ENCODE measurements at regions not wholly inside any gene's neighbourhood (a gene's known extent, or its start where the extent isn't known, plus 50 kb on each side); places are given as distances from the start of the nearest gene placed in this dataset.

GRCh38 chr9:120018037-120018436 lies 561.9 kb downstream of the CDK5RAP2 start:
- TF ChIP-seq CTCF (IDR thresholded peaks at IDR 0.05; ENCODE audit: low read length) (no peak), EZH2 (IDR thresholded peaks at IDR 0.05; ENCODE audit: borderline replicate concordance, low read length) (no peak)

Measured in OCI-LY1 (cell line).